GM06990 (cell line): ENCODE measurements at regions not wholly inside any gene's neighbourhood (a gene's known extent, or its start where the extent isn't known, plus 50 kb on each side); places are given as distances from the start of the nearest gene placed in this dataset.

ENCODE experiments used
- DNase-seq: peaks from one replicate; pipeline ENCODE4 v3.0.0-alpha.2; 2011; ENCODE audit not compliant: insufficient read length; ENCODE audit errors: extremely low read depth
- H3K27me3 ChIP-seq: replicated peaks from 2 replicates; pipeline ENCODE4 v1.6.0; 2011; ENCODE audit warnings: low read length; ENCODE audit not compliant: control insufficient read depth, insufficient read depth
- H3K36me3 ChIP-seq: 2 replicates; pipeline ENCODE4 v1.5.1; 2011; ENCODE audit warnings: low read length; ENCODE audit not compliant: control insufficient read depth, insufficient read depth
- H3K4me3 ChIP-seq: replicated peaks from 2 replicates; pipeline ENCODE4 v1.5.1; 2011; ENCODE audit warnings: low read depth, mild to moderate bottlenecking, control low read depth, low read length
- TF ChIP-seq, protein P1 (sequence below): IDR thresholded peaks from 2 replicates; pipeline ENCODE4 v1.5.1; 2011; ENCODE audit warnings: low read length, control low read depth, mild to moderate bottlenecking, inconsistent platforms; ENCODE audit not compliant: insufficient read depth, poor library complexity, severe bottlenecking

DNA sequence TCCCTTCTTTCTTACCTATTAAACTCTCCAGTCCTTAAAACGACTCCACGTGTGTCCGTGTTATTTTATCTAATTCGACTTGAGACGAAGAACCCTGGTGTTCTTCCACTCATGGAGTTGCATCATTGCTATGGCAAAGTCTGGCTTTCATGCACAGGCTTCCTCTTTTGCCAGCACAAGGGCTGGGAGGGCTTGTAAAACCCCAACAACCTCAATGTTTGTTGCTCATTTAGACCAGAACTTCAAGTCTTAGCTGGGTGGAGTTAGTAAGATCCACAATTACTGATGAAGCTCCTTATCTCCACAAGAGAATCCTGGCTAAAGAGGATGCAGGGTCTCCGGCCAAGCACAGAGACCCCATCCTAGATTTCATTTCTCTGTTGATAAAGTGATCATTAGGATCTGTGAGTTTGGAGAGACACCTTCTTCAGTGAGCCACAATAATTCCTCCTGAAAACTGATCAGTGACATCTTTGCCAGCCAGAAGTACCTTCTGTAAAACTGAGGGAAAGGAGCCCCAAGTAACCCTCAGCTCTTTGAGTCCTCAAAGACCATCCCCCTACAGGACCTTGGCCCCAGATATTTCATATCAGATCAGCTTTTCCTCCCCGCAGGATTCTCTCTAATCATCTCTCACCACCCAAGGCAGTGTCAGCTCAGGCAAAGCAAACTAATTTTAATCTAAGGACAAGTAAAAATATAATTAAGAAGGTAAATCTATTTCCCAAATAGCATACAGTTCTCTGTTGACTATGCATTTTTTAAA, 514.6 kb downstream of the FUT8 start:
- TF ChIP-seq, protein P1, sequence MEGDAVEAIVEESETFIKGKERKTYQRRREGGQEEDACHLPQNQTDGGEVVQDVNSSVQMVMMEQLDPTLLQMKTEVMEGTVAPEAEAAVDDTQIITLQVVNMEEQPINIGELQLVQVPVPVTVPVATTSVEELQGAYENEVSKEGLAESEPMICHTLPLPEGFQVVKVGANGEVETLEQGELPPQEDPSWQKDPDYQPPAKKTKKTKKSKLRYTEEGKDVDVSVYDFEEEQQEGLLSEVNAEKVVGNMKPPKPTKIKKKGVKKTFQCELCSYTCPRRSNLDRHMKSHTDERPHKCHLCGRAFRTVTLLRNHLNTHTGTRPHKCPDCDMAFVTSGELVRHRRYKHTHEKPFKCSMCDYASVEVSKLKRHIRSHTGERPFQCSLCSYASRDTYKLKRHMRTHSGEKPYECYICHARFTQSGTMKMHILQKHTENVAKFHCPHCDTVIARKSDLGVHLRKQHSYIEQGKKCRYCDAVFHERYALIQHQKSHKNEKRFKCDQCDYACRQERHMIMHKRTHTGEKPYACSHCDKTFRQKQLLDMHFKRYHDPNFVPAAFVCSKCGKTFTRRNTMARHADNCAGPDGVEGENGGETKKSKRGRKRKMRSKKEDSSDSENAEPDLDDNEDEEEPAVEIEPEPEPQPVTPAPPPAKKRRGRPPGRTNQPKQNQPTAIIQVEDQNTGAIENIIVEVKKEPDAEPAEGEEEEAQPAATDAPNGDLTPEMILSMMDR: no peak
- H3K27me3 ChIP-seq: peaks cover 2% of the 10 kb centered on the region; the same call in 1 of the 2 replicates
- H3K36me3 ChIP-seq: no peaks in the 10 kb centered on the region
- no peak for DNase-seq
- no peak overlapping the region for H3K4me3 ChIP-seq

DNA sequence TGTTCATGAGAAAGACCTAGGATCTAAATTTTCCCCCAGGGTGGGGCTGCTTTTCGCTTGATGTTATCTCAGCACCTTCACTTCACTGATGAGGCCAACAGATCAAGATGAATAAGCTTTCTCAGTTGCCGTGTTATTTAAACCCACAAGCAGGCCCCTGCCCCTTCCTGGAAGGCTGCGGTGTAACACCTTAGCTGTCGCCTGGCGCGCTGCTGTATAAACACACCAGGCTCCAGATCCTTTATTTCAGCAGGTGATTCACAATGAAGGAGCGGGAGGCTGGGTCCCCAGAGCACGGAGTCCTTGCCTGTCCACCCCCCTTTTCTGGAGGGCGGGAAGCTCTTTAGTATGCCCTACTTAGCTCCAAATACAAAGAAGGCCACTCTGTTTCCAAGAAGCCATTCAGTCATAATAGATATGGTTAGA, 515.4 kb downstream of the FUT8 start:
- Histone ChIP-seq H3K27me3 (peaks cover 2% of the 10 kb centered on the region; the same call in 1 of the 2 replicates), H3K4me3 (no peak overlapping the region), H3K36me3 (no peaks in the 10 kb centered on the region)
- no peak for DNase-seq
- TF ChIP-seq, protein P1: no peak

DNA sequence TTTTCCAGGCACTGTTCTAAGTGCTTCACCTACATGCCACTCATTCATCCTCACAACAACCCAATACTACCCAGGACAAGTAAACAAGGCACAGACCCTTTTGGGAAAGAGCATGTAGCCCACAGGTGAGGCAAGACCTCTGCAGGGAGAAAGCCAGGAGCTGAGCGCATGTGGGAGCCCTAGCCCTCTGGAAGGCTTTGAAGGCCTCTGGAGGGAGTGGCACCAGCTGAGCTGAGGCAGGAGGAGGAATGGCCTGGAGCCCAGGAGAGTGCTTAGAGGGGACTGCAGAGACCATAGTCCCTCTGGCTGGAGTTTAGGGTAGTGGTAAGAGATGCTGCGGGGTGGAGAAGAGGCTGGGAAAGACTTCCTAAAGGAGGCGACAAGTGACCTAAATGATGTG, 516.5 kb downstream of the FUT8 start:
- DNase-seq: no peak
- Histone ChIP-seq H3K36me3 (no peaks in the 10 kb centered on the region), H3K4me3 (no peak overlapping the region), H3K27me3 (peaks cover 2% of the 10 kb centered on the region; the same call in 1 of the 2 replicates)
- TF ChIP-seq, protein P1: no peak

DNA sequence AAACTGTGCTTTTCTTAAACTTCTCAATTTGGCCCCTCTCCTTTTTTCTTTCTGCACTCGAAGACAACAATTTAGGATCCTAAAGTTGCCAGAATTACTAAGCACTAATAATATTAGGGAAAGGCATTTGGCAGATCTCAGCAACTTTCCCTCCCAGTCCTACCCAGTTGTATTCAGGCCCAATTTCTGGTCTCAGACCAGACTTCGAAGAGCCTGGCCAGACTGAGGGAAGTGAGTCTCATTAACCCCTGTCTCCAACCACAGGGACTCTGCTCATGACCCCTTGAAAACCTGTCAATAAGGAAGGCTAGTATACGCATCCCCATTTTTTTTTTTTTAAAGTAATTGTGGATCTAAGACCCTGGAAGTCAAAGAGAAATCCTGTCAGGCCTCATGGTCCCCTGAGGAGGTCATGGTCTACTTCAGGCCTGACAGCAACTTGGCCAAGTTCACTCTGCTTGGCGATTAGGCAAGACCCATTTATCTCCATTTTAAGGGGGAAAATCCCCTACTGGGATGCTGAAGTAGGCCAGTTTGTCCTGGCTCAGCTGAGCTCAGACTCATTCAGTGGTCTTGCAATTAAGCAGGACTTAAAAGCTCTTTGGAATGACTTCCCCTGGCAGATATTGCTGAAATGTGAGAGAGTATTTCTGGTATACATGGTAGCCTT, 521.0 kb downstream of the FUT8 start:
- Histone ChIP-seq H3K36me3 (no peaks in the 10 kb centered on the region), H3K4me3 (no peak overlapping the region), H3K27me3 (peaks cover 2% of the 10 kb centered on the region; the same call in 1 of the 2 replicates)
- no peak for DNase-seq
- TF ChIP-seq, protein P1: no peak

DNA sequence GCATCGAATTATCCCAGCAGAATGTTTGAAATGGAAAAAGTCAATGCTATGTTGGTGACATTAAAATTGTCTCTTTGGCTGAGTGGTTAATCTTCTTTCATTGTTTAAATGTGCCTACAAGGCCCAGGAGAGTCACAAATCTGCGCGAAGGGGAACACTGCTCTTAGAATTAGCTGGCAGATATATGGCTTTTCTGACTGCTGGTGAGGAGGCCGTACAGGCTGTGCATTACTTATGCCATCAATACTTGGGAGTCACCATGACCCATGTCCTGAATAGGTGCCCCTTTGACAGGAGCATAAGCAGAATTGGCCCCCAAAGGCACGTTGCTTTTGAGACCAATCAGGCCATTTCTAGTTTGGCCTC, 521.5 kb downstream of the FUT8 start:
- Histone ChIP-seq H3K36me3 (no peaks in the 10 kb centered on the region), H3K4me3 (no peak overlapping the region), H3K27me3 (peaks cover under 1% of the 10 kb centered on the region; the same call in 1 of the 2 replicates)
- no peak for DNase-seq
- TF ChIP-seq, protein P1: no peak
